GM12872 (cell line): ENCODE measurements at regions not wholly inside any gene's neighbourhood (a gene's known extent, or its start where the extent isn't known, plus 50 kb on each side); places are given as distances from the start of the nearest gene placed in this dataset.

Experiments used
- TF ChIP-seq, protein P1 (sequence below): IDR thresholded peaks from 3 replicates; pipeline ENCODE4 v1.5.1; 2011; ENCODE audit warnings: low read depth, mild to moderate bottlenecking, low read length, moderate library complexity; ENCODE audit not compliant: insufficient read depth

GRCh38 chr7:108627476-108628051, 57.9 kb downstream of the DNAJB9 start:
- TF ChIP-seq, protein P1, sequence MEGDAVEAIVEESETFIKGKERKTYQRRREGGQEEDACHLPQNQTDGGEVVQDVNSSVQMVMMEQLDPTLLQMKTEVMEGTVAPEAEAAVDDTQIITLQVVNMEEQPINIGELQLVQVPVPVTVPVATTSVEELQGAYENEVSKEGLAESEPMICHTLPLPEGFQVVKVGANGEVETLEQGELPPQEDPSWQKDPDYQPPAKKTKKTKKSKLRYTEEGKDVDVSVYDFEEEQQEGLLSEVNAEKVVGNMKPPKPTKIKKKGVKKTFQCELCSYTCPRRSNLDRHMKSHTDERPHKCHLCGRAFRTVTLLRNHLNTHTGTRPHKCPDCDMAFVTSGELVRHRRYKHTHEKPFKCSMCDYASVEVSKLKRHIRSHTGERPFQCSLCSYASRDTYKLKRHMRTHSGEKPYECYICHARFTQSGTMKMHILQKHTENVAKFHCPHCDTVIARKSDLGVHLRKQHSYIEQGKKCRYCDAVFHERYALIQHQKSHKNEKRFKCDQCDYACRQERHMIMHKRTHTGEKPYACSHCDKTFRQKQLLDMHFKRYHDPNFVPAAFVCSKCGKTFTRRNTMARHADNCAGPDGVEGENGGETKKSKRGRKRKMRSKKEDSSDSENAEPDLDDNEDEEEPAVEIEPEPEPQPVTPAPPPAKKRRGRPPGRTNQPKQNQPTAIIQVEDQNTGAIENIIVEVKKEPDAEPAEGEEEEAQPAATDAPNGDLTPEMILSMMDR, result no peak

- TF ChIP-seq, protein P1, result no peak
Observed at GRCh38 chr7:108628678-108629077, 59.0 kb downstream of the DNAJB9 start.

DNA sequence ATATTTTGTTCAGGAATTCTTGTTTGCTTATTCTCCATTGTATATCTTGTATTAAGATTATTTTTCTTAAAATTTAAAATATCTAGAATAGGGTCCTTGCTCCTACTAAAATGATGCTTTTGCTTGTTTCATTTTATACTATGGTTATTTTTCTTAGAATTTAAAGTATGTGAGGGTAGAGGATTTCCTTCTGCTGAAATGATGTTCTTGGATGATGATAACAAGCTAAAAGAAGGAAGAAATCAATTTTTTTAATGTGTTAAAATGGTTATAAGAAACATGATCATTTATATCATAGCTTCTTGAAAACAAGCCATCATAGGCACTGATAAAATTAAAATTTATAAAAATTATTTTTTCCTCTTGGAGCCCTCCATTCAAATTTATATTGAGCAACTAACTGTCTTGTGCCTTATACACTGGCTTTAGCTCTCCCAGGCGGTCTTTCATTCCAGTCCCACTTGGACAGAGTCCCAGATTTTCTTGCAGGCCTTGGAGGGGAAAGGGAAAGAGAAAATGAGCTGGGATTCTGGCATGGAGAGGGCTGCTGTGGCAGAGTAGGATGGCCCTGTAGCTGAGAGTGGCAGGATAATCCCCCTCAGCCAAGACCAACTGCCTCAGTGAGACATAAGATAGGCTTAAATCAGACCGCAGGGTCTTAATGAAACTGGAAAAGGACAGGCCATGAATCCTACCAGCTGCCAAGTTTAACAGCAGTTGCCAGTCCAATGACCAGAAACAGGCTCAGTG, 60.2 kb downstream of the DNAJB9 start:
- TF ChIP-seq, protein P1, result no peak

- TF ChIP-seq, protein P1, result no peak
Observed at GRCh38 chr7:108634036-108634435, 64.4 kb downstream of the DNAJB9 start.

DNA sequence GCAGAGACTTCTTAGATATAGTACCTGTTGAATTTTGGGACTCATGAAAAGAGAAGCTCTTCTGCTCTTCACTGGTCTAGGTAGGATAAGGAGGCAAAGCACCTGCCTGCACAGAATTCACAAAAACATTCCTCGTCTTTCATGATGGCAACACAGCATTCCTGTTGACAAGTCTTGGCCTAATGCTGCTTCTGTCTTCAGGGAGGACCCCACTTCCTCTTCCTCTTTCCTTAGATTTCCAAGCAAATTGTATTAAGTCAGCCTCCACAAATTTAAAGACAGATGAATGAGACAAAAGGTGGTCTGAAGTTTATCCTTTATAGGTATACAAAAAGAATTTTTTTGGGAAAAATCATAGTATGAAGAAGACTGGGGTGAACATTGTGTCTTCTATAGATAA, 64.9 kb downstream of the DNAJB9 start:
- TF ChIP-seq, protein P1, result no peak

GRCh38 chr7:108637049-108637621, 67.5 kb downstream of the DNAJB9 start:
- TF ChIP-seq, protein P1, result no peak

- TF ChIP-seq, protein P1, result no peak
Observed at GRCh38 chr7:108642126-108642525, 72.5 kb downstream of the DNAJB9 start.
